Ovary (tissue), 3 donors: ENCODE measurements at regions not wholly inside any gene's neighbourhood (a gene's known extent, or its start where the extent isn't known, plus 50 kb on each side); places are given as distances from the start of the nearest gene placed in this dataset.

Experiments
- CTCF ChIP-seq, 3 donors: fragments of 450-650 bp in 2 of 3; fragments of 200-600 bp in 1 of 3; IDR thresholded peaks; one replicate each; pipeline versions ENCODE4 v1.5.1 to v1.8.0; 2016 to 2022; ENCODE audit warnings: antibody characterized with exemption in 3 of 3, mild to moderate bottlenecking in 1 of 3
- POLR2A ChIP-seq: fragments of 450-650 bp; IDR thresholded peaks from one replicate; pipeline ENCODE4 v1.6.1; 2017; ENCODE audit warnings: antibody characterized with exemption, mild to moderate bottlenecking, moderate library complexity
- donor health status: DM: no; HTN: no; CAD: no.

GRCh38 chr2:65867446-65867845, 435.0 kb upstream of the SPRED2 start:
- TF ChIP-seq POLR2A (no peak), CTCF (IDR thresholded peaks at IDR 0.05) (no peak)
